Mesothelial cell of epicardium (in vitro differentiated cells): ENCODE measurements at regions not wholly inside any gene's neighbourhood (a gene's known extent, or its start where the extent isn't known, plus 50 kb on each side); places are given as distances from the start of the nearest gene placed in this dataset.

Experiments used
- DNase-seq, 2 experiments: peaks; one replicate each; pipeline ENCODE4 v3.0.0; 2021; ENCODE audit warnings: low spot score in 2 of 2; ENCODE audit not compliant: unreplicated experiment in 2 of 2
- H3K27ac Mint-ChIP-seq: 2 replicates; pipeline ENCODE4 v1.8.0; 2021; ENCODE audit warnings: mixed read lengths
- H3K27me3 Mint-ChIP-seq: 2 replicates; pipeline ENCODE4 v1.8.0; 2021; ENCODE audit warnings: low read depth, mixed read lengths
- H3K36me3 Mint-ChIP-seq: 2 replicates; pipeline ENCODE4 v1.8.0; 2021; ENCODE audit warnings: mixed read lengths
- H3K4me1 Mint-ChIP-seq: 2 replicates; pipeline ENCODE4 v1.8.0; 2021; ENCODE audit warnings: mixed read lengths
- H3K4me3 Mint-ChIP-seq: 2 replicates; pipeline ENCODE4 v1.8.0; 2021; ENCODE audit warnings: mild to moderate bottlenecking, moderate library complexity, mixed read lengths
- H3K9me3 Mint-ChIP-seq: 2 replicates; pipeline ENCODE4 v1.8.0; 2021; ENCODE audit warnings: mixed read lengths
- TF ChIP-seq, protein P1 (sequence below): fragments of 200-600 bp; sonication (generic); IDR thresholded peaks from one replicate; pipeline ENCODE4 v1.5.0; 2021; ENCODE audit warnings: antibody characterized with exemption; ENCODE audit not compliant: unreplicated experiment

DNA sequence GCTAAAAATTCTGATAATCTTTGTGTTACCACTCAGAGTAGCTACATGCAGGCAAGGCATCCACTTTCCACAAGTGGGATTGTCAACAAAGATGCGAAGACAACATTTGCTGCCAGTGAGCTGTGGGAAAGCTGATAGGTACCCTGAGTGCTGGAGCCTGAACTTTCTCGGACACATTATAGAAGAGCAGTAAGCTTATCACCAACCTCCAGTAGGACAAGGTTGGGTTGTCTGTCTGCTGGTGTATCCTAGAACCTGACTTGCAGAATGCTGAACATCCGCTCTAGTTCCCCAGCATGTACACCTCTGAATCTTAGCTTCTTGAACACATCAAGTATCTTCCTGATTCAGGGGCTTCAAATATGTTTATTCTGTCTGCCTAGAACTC is 103.8 kb upstream of the PPM1H start:
- Mint-ChIP-seq H3K27me3 (no peaks in the 10 kb centered on the region), H3K36me3 (no peaks in the 10 kb centered on the region), H3K4me1 (peaks cover 6% of the 10 kb centered on the region), H3K4me3 (no peak overlapping the region), H3K27ac (no peak overlapping the region), H3K9me3 (peaks cover 5% of the 10 kb centered on the region)
- TF ChIP-seq, protein P1, sequence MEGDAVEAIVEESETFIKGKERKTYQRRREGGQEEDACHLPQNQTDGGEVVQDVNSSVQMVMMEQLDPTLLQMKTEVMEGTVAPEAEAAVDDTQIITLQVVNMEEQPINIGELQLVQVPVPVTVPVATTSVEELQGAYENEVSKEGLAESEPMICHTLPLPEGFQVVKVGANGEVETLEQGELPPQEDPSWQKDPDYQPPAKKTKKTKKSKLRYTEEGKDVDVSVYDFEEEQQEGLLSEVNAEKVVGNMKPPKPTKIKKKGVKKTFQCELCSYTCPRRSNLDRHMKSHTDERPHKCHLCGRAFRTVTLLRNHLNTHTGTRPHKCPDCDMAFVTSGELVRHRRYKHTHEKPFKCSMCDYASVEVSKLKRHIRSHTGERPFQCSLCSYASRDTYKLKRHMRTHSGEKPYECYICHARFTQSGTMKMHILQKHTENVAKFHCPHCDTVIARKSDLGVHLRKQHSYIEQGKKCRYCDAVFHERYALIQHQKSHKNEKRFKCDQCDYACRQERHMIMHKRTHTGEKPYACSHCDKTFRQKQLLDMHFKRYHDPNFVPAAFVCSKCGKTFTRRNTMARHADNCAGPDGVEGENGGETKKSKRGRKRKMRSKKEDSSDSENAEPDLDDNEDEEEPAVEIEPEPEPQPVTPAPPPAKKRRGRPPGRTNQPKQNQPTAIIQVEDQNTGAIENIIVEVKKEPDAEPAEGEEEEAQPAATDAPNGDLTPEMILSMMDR: no peak
- DNase-seq: no peak

DNA sequence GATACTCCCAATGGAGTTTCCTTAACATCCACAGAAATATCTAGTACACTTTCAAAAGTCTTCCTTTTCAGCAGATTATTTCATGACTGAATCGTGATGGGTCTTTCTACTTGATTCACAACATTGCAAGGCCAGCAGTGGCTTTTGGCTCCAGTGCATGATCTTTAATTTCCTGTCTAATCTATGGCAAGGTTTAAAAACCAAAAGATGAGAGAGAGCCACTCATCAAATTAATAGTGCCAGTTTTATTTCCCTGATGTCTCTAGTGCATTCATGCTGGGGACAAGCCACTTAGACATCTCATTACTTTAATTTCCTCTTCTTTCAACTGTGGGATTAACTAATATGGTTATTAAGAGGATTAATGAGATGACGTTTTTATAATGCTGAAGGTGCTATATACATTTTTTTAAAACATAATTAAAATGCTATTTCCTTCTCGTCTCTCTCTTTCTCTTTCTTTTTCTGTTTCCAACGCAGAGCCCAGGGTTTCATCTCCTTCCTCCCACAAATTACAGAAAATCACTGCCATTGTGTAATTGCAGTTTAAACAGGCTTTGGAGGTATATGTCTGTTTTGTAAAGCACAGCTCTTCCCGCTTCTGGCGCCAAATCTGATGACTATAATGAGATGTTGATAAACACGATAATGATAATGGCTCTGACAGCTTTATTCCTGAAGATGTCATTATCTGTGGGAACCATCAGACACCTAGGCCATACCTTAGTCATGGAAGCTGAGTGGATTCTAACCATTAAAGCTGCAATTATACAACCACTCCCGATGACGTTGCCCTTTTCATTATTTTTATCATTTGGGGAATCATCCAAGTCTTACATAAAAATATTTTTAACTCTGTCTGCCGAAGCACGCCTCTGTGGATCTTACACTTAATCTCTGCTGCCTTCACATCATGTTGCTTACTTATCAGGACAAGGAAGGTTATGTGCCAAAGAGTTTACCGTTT is 103.1 kb upstream of the PPM1H start:
- H3K27ac Mint-ChIP-seq: no peak overlapping the region
- TF ChIP-seq, protein P1: no peak
- H3K4me1 Mint-ChIP-seq: peaks cover 6% of the 10 kb centered on the region
- peaks cover 12% of the 10 kb centered on the region for H3K9me3 Mint-ChIP-seq
- no peaks in the 10 kb centered on the region for H3K27me3 Mint-ChIP-seq
- DNase-seq: no peak
- H3K36me3 Mint-ChIP-seq: no peaks in the 10 kb centered on the region
- no peak overlapping the region for H3K4me3 Mint-ChIP-seq

DNA sequence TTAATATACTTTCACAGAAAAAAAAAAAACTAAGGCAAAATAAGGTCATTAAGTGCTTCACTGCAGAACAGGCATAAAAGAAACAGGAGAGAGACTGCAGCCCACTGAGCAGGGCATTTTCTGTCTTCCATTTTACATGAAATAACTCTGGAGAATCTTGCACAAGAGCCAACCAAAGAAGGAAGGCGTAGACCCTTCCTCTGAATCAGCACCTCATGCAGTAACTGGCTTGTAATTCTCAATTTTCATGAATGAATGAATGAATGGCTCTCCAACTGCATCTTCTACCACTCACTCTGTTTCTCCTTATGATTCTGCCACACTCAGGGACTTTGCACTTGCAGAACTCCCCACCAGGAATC is 102.0 kb upstream of the PPM1H start:
- DNase-seq: no peak
- TF ChIP-seq, protein P1: no peak
- peaks cover 6% of the 10 kb centered on the region for H3K4me1 Mint-ChIP-seq
- no peak overlapping the region for H3K27ac Mint-ChIP-seq
- H3K4me3 Mint-ChIP-seq: no peak overlapping the region
- H3K9me3 Mint-ChIP-seq: peaks cover 15% of the 10 kb centered on the region
- H3K36me3 Mint-ChIP-seq: no peaks in the 10 kb centered on the region
- H3K27me3 Mint-ChIP-seq: no peaks in the 10 kb centered on the region

DNA sequence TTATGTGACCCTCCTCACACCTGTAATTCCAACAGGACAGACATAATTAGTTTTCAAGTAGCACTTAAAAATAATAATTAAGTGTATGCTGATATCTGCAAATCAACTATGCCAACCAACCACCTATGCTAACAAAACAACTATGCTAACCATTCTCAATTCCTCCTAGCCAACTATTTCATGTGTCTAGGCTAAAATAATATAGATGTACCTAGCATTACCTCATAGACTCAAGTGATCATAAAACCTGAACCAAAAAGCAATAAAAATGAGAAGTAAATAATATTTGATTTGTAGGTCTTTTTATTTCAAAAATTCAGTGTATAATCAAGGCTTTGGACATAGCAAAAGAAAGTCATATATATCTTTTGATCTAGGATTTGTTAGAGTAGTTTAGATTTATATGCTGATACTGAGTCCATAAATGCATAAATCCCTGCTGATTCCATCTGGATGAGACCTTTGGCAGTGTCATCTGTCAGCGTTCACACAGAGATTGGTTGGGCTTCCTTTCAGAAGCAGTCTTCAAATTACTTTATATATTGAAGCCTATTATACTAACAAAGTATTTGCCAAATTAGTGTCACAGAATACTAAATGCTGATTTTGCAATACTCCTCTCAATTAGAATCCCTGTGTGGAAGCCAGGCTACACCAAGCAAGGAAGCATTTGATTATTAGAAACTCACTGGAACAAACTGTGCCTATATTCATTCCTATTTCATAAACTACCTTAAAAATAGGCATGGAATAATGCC is 101.4 kb upstream of the PPM1H start:
- no peak overlapping the region for H3K27ac Mint-ChIP-seq

DNA sequence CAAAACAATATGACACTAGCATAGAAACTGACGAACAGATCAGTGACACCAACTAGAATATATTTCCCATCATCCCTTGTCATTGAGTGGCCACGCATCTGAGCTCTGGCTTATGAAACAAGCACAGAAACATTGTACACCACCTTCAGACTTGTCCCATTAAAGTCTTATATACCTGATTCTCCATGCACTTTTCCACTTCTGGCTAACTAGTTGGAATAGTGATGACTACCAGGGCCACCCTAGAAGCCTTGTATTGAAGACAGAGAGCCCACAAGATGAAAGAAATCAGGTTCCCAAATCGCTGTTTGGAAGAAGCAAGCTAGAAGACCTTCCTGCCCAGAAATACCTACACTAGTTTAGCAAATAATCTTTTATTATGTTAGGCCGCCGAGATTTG is 99.7 kb upstream of the PPM1H start:
- peaks cover 6% of the 10 kb centered on the region for H3K4me1 Mint-ChIP-seq
- TF ChIP-seq, protein P1: no peak
- peaks cover 14% of the 10 kb centered on the region for H3K9me3 Mint-ChIP-seq
- no peaks in the 10 kb centered on the region for H3K27me3 Mint-ChIP-seq
- H3K36me3 Mint-ChIP-seq: no peaks in the 10 kb centered on the region
- no peak for DNase-seq
- no peak overlapping the region for H3K27ac Mint-ChIP-seq
- no peak overlapping the region for H3K4me3 Mint-ChIP-seq

More for the DNA sequence above, 101.4 kb upstream of the PPM1H start:
- no peak for DNase-seq
- peaks cover 6% of the 10 kb centered on the region for H3K4me1 Mint-ChIP-seq
- no peaks in the 10 kb centered on the region for H3K36me3 Mint-ChIP-seq
- H3K27me3 Mint-ChIP-seq: no peaks in the 10 kb centered on the region
- peaks cover 17% of the 10 kb centered on the region for H3K9me3 Mint-ChIP-seq
- TF ChIP-seq, protein P1: no peak
- H3K4me3 Mint-ChIP-seq: no peak overlapping the region
